Neural cell (in vitro differentiated cells): ENCODE measurements at regions not wholly inside any gene's neighbourhood (a gene's known extent, or its start where the extent isn't known, plus 50 kb on each side); places are given as distances from the start of the nearest gene placed in this dataset.

Experiments used
- H2AFZ ChIP-seq: fragments of 200-600, 300-800 bp; sonication (generic), shearing (Covaris generic); 2 replicates; pipeline ENCODE4 v1.6.0; 2014; ENCODE audit warnings: low read depth, mild to moderate bottlenecking, antibody characterized with exemption, low read length, moderate library complexity
- H3F3A ChIP-seq: fragments of 200-600 bp; shearing (Covaris generic); 2 replicates; pipeline ENCODE4 v1.6.1; 2016; ENCODE audit warnings: mild to moderate bottlenecking, moderate library complexity, mixed read lengths, antibody characterized with exemption, low read length; ENCODE audit not compliant: insufficient read depth, poor library complexity, severe bottlenecking
- H3K27ac ChIP-seq: fragments of 200-600, 300-800 bp; sonication (generic), shearing (Covaris generic); 2 replicates; pipeline ENCODE4 v1.5.1; 2014; ENCODE audit warnings: mild to moderate bottlenecking, low read length, moderate library complexity
- H3K27me3 ChIP-seq: fragments of 300-800, 200-600 bp; sonication (generic), shearing (Covaris generic); 2 replicates; pipeline ENCODE4 v1.6.0; 2014; ENCODE audit warnings: mild to moderate bottlenecking, low read depth, low read length, moderate library complexity; ENCODE audit not compliant: insufficient read depth
- H3K36me3 ChIP-seq: fragments of 300-800, 200-600 bp; sonication (generic), shearing (Covaris generic); 2 replicates; pipeline ENCODE4 v1.5.1; 2014; ENCODE audit warnings: mild to moderate bottlenecking, antibody characterized with exemption, low read length, moderate library complexity; ENCODE audit not compliant: insufficient read depth
- H3K4me2 ChIP-seq: fragments of 300-800, 200-600 bp; sonication (generic), shearing (Covaris generic); 2 replicates; pipeline ENCODE4 v1.6.0; 2014; ENCODE audit warnings: mild to moderate bottlenecking, low read length
- H3K4me3 ChIP-seq: fragments of 300-800, 200-600 bp; sonication (generic), shearing (Covaris generic); 2 replicates; pipeline ENCODE4 v1.5.1; 2014; ENCODE audit warnings: mild to moderate bottlenecking, low read length, moderate library complexity
- H3K79me2 ChIP-seq: fragments of 200-600 bp; shearing (Covaris generic); replicated peaks from 2 replicates; pipeline ENCODE4 v1.6.0; 2014; ENCODE audit warnings: mild to moderate bottlenecking, low read length, moderate library complexity; ENCODE audit not compliant: insufficient read depth
- H3K9ac ChIP-seq: fragments of 300-800, 200-600 bp; sonication (generic), shearing (Covaris generic); 2 replicates; pipeline ENCODE4 v1.6.1; 2016; ENCODE audit warnings: mild to moderate bottlenecking, low read length, mixed read lengths
- H3K9me2 ChIP-seq: fragments of 200-600 bp; shearing (Covaris generic); 2 replicates; pipeline ENCODE4 v1.6.1; 2016; ENCODE audit warnings: mild to moderate bottlenecking, low read length, mixed read lengths; ENCODE audit not compliant: insufficient read depth
- H3K9me3 ChIP-seq: fragments of 200-600, 300-800 bp; sonication (generic), shearing (Covaris generic); 2 replicates; pipeline ENCODE4 v1.6.1; 2016; ENCODE audit warnings: mild to moderate bottlenecking, mixed run types, low read length, moderate library complexity, mixed read lengths
- H4K20me1 ChIP-seq: fragments of 200-600 bp; shearing (Covaris generic); 2 replicates; pipeline ENCODE4 v1.6.1; 2016; ENCODE audit warnings: mild to moderate bottlenecking, mixed run types; ENCODE audit not compliant: insufficient read depth
- CTCF ChIP-seq: fragments of 450-650 bp; IDR thresholded peaks from 2 replicates; pipeline ENCODE4 v1.5.1; 2014; ENCODE audit warnings: antibody characterized with exemption, mild to moderate bottlenecking, moderate library complexity; ENCODE audit not compliant: poor library complexity, severe bottlenecking
- EP300 ChIP-seq: fragments of 450-650 bp; conservative IDR thresholded peaks from 2 replicates; pipeline ENCODE4 v1.6.1; 2014; ENCODE audit warnings: antibody characterized with exemption, mild to moderate bottlenecking, moderate library complexity; ENCODE audit not compliant: poor library complexity, severe bottlenecking
- EZH2 ChIP-seq: fragments of 200-600, 300-800 bp; shearing (Covaris generic), sonication (generic); IDR thresholded peaks from 2 replicates; pipeline ENCODE4 v1.6.1; 2014; ENCODE audit warnings: antibody characterized with exemption, low read length, borderline replicate concordance, mild to moderate bottlenecking; ENCODE audit not compliant: insufficient read depth, poor library complexity, severe bottlenecking
- MXI1 ChIP-seq: fragments of 450-650 bp; conservative IDR thresholded peaks from 2 replicates; pipeline ENCODE4 v1.6.1; 2014; ENCODE audit warnings: antibody characterized with exemption, mild to moderate bottlenecking; ENCODE audit not compliant: poor library complexity, severe bottlenecking
- POLR2AphosphoS5 ChIP-seq: IDR thresholded peaks from 2 replicates; pipeline ENCODE4 v1.6.1; 2012
- RAD21 ChIP-seq: fragments of 450-650 bp; conservative IDR thresholded peaks from 2 replicates; pipeline ENCODE4 v1.6.1; 2014; ENCODE audit warnings: antibody characterized with exemption, mild to moderate bottlenecking, moderate library complexity
- SMC3 ChIP-seq: fragments of 450-650 bp; conservative IDR thresholded peaks from 2 replicates; pipeline ENCODE4 v1.6.1; 2014; ENCODE audit warnings: antibody characterized with exemption, mild to moderate bottlenecking, moderate library complexity; ENCODE audit not compliant: poor library complexity
- TAF1 ChIP-seq: IDR thresholded peaks from 2 replicates; pipeline ENCODE4 v1.6.1; 2012; ENCODE audit warnings: low read depth
- TF ChIP-seq, protein P1 (sequence below): IDR thresholded peaks from 2 replicates; pipeline ENCODE4 v1.6.1; 2012; ENCODE audit warnings: borderline replicate concordance

DNA sequence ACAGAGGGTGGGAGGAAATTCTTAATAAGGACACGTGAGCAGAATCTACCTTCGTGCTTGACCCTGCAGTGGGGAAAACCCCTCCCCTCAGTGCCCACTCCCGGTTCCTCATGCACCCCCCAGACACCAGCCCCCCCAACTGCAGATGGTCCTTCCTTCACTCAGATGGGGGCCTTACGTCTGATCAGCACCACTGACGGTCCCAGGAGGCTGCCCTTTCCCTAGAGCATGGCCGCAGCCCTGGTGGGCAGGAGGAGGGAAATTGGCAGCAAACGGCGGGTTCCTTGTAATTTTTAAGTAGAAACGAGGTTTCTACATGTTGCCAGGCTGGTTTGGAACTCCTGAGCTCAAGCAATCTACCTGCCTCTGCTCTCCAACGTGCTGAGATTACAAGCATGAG lies 477.7 kb downstream of the TBC1D22A start:
- H3K36me3 ChIP-seq = no peaks in the 10 kb centered on the region
- TF ChIP-seq RAD21 (no peak), MXI1 (no peak), EP300 (no peak), CTCF (no peak), TAF1 (no peak), SMC3 (no peak), EZH2 (no peak), POLR2AphosphoS5 (no peak)
- TF ChIP-seq, protein P1, sequence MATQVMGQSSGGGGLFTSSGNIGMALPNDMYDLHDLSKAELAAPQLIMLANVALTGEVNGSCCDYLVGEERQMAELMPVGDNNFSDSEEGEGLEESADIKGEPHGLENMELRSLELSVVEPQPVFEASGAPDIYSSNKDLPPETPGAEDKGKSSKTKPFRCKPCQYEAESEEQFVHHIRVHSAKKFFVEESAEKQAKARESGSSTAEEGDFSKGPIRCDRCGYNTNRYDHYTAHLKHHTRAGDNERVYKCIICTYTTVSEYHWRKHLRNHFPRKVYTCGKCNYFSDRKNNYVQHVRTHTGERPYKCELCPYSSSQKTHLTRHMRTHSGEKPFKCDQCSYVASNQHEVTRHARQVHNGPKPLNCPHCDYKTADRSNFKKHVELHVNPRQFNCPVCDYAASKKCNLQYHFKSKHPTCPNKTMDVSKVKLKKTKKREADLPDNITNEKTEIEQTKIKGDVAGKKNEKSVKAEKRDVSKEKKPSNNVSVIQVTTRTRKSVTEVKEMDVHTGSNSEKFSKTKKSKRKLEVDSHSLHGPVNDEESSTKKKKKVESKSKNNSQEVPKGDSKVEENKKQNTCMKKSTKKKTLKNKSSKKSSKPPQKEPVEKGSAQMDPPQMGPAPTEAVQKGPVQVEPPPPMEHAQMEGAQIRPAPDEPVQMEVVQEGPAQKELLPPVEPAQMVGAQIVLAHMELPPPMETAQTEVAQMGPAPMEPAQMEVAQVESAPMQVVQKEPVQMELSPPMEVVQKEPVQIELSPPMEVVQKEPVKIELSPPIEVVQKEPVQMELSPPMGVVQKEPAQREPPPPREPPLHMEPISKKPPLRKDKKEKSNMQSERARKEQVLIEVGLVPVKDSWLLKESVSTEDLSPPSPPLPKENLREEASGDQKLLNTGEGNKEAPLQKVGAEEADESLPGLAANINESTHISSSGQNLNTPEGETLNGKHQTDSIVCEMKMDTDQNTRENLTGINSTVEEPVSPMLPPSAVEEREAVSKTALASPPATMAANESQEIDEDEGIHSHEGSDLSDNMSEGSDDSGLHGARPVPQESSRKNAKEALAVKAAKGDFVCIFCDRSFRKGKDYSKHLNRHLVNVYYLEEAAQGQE = no peak
- no peak overlapping the region for H3K4me2 ChIP-seq
- no peak overlapping the region for H3K4me3 ChIP-seq
- no peak overlapping the region for H2AFZ ChIP-seq
- H3K9ac ChIP-seq = no peak overlapping the region
- no peaks in the 10 kb centered on the region for H3F3A ChIP-seq
- no peak overlapping the region for H3K27ac ChIP-seq
- H3K9me3 ChIP-seq = no peaks in the 10 kb centered on the region
- H4K20me1 ChIP-seq = no peaks in the 10 kb centered on the region
- H3K79me2 ChIP-seq = no peaks in the 10 kb centered on the region
- no peaks in the 10 kb centered on the region for H3K9me2 ChIP-seq
- no peaks in the 10 kb centered on the region for H3K27me3 ChIP-seq

- no peaks in the 10 kb centered on the region for H3K9me2 ChIP-seq
- no peaks in the 10 kb centered on the region for H3K27me3 ChIP-seq
- no peak overlapping the region for H3K4me3 ChIP-seq
- H3K79me2 ChIP-seq = no peaks in the 10 kb centered on the region
- no peak overlapping the region for H3K9ac ChIP-seq
- TF ChIP-seq SMC3 = no peak
- TF ChIP-seq, protein P1 = no peak
- no peak for TF ChIP-seq CTCF
- TF ChIP-seq TAF1 = no peak
- no peak for TF ChIP-seq RAD21
- TF ChIP-seq EP300 = no peak
- no peak for TF ChIP-seq MXI1
- TF ChIP-seq EZH2 = no peak
- no peak for TF ChIP-seq POLR2AphosphoS5
- H3K27ac ChIP-seq = no peak overlapping the region
- H4K20me1 ChIP-seq = no peaks in the 10 kb centered on the region
- no peak overlapping the region for H3K4me2 ChIP-seq
- H3F3A ChIP-seq = no peaks in the 10 kb centered on the region
- no peaks in the 10 kb centered on the region for H3K9me3 ChIP-seq
- no peaks in the 10 kb centered on the region for H3K36me3 ChIP-seq
- no peak overlapping the region for H2AFZ ChIP-seq
Measured at GRCh38 chr22:47239474-47239860, 477.0 kb downstream of the TBC1D22A start.
